HL-60 (cell line): ENCODE measurements at regions not wholly inside any gene's neighbourhood (a gene's known extent, or its start where the extent isn't known, plus 50 kb on each side); places are given as distances from the start of the nearest gene placed in this dataset.
"Not testable (repeated sequence)": the region's sequence is repeated elsewhere in the genome, so short reads cannot be mapped to it uniquely, and the experiment has no call there.

Source experiments
- DNase-seq, 2 experiments: peaks; one replicate each; pipeline ENCODE4 v3.0.0-alpha.2; 2010 to 2020; ENCODE audit warnings: low read depth in 1 of 2, low spot score in 1 of 2
- H3K27ac ChIP-seq: fragments of 250-450 bp; sonication (Bioruptor Pico); replicated peaks from 2 replicates; pipeline ENCODE4 v1.5.1; 2020; ENCODE audit warnings: mild to moderate bottlenecking, moderate library complexity
- H3K27me3 ChIP-seq: fragments of 250-450 bp; sonication (Bioruptor Pico); 2 replicates; pipeline ENCODE4 v1.5.1; 2021; ENCODE audit warnings: mild to moderate bottlenecking, moderate library complexity; ENCODE audit not compliant: insufficient read depth, poor library complexity, severe bottlenecking
- H3K4me3 ChIP-seq: replicated peaks from 2 replicates; pipeline ENCODE4 v1.5.1; 2011; ENCODE audit warnings: mild to moderate bottlenecking, control low read depth, low read length; ENCODE audit not compliant: insufficient read depth
- GABPA ChIP-seq: IDR thresholded peaks from 2 replicates; pipeline ENCODE4 v1.6.1; 2012; ENCODE audit warnings: low read depth
- POLR2AphosphoS5 ChIP-seq: IDR thresholded peaks from 2 replicates; pipeline ENCODE4 v1.6.1; 2012; ENCODE audit warnings: low read depth
- SPI1 ChIP-seq: IDR thresholded peaks from 2 replicates; pipeline ENCODE4 v1.6.1; 2012; ENCODE audit warnings: low read depth, mild to moderate bottlenecking, borderline replicate concordance
- TF ChIP-seq, protein P1 (sequence below): IDR thresholded peaks from one replicate; pipeline ENCODE4 v1.5.1; 2011; ENCODE audit warnings: low read length, control low read depth, inconsistent platforms; ENCODE audit not compliant: insufficient read depth
- TF ChIP-seq, protein P2 (sequence below): IDR thresholded peaks from 2 replicates; pipeline ENCODE4 v1.6.1; 2012; ENCODE audit warnings: low read depth; ENCODE audit not compliant: insufficient replicate concordance

DNA sequence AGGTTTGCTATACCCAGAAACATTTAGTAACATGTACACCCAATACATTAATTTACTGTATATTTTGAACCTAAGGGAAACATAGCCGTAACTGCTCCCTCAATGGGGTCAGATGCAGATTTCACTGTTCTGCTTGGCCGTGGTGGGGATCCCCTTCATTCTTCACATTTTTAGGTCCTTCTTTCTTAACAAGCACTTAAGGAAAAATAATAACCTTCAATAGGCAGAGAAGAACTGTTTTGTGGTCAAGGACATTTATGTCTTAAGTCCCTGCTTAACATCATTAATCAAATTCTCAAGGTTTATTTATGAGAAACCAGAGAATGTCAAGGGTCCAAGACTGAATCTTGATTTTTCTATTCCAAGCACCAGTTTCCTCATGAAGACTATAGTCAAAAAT lies 592.1 kb upstream of the ANKRD30A start:
- Histone ChIP-seq H3K27ac (no peak overlapping the region), H3K4me3 (no peak overlapping the region), H3K27me3 (no peaks in the 10 kb centered on the region)
- no peak for DNase-seq
- TF ChIP-seq, protein P1, sequence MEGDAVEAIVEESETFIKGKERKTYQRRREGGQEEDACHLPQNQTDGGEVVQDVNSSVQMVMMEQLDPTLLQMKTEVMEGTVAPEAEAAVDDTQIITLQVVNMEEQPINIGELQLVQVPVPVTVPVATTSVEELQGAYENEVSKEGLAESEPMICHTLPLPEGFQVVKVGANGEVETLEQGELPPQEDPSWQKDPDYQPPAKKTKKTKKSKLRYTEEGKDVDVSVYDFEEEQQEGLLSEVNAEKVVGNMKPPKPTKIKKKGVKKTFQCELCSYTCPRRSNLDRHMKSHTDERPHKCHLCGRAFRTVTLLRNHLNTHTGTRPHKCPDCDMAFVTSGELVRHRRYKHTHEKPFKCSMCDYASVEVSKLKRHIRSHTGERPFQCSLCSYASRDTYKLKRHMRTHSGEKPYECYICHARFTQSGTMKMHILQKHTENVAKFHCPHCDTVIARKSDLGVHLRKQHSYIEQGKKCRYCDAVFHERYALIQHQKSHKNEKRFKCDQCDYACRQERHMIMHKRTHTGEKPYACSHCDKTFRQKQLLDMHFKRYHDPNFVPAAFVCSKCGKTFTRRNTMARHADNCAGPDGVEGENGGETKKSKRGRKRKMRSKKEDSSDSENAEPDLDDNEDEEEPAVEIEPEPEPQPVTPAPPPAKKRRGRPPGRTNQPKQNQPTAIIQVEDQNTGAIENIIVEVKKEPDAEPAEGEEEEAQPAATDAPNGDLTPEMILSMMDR, result no peak
- TF ChIP-seq POLR2AphosphoS5, result no peak
- TF ChIP-seq, protein P2, sequence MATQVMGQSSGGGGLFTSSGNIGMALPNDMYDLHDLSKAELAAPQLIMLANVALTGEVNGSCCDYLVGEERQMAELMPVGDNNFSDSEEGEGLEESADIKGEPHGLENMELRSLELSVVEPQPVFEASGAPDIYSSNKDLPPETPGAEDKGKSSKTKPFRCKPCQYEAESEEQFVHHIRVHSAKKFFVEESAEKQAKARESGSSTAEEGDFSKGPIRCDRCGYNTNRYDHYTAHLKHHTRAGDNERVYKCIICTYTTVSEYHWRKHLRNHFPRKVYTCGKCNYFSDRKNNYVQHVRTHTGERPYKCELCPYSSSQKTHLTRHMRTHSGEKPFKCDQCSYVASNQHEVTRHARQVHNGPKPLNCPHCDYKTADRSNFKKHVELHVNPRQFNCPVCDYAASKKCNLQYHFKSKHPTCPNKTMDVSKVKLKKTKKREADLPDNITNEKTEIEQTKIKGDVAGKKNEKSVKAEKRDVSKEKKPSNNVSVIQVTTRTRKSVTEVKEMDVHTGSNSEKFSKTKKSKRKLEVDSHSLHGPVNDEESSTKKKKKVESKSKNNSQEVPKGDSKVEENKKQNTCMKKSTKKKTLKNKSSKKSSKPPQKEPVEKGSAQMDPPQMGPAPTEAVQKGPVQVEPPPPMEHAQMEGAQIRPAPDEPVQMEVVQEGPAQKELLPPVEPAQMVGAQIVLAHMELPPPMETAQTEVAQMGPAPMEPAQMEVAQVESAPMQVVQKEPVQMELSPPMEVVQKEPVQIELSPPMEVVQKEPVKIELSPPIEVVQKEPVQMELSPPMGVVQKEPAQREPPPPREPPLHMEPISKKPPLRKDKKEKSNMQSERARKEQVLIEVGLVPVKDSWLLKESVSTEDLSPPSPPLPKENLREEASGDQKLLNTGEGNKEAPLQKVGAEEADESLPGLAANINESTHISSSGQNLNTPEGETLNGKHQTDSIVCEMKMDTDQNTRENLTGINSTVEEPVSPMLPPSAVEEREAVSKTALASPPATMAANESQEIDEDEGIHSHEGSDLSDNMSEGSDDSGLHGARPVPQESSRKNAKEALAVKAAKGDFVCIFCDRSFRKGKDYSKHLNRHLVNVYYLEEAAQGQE, result no peak
- TF ChIP-seq GABPA, result no peak
- no peak for TF ChIP-seq SPI1

DNA sequence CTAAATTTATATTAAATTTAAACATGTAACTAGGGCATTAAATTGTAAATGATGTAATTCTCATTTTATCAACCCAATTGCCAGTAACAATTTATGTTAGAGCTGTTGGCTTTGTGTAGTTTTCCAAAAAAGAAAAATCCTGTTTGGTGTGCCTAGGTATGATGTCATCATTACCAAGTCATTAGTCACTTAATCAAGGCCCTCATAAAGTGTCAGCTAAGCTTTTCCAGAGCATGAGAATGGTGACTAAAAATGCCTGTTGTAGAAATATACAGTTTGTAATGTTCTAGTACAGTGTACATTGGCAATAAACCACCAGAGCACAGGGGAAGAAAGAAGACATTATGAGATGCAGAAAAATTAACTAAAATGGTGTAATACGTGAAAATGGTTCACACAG lies 593.8 kb upstream of the ANKRD30A start:
- Histone ChIP-seq H3K27ac (no peak overlapping the region), H3K4me3 (no peak overlapping the region), H3K27me3 (no peaks in the 10 kb centered on the region)
- no peak for DNase-seq
- TF ChIP-seq SPI1 (no peak), GABPA (no peak), POLR2AphosphoS5 (no peak)
- TF ChIP-seq, protein P1, result no peak

DNA sequence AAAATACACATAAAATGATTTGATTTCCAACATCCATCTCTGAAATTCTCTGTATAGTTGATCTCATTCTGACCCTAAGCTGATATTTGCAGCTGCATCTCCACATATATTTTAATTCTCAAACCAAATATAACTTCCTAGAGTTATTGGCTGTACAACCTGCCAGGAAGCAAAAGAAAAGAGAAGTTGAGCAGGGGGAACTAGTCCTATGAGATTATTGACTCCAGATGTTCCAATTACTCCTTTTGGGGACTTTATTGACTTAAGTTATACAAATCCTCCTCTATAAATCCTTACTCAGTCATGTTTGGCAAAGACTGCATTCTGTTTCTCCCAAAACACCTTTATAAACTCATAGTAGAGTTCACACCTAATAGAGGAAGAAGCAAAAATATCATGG lies 599.4 kb upstream of the ANKRD30A start:
- H3K4me3 ChIP-seq, result no peak overlapping the region
- no peaks in the 10 kb centered on the region for H3K27me3 ChIP-seq
- H3K27ac ChIP-seq, result no peak overlapping the region
- no peak for DNase-seq
- TF ChIP-seq SPI1 (no peak), POLR2AphosphoS5 (no peak), GABPA (no peak)
- TF ChIP-seq, protein P1, result no peak
- TF ChIP-seq, protein P2, result no peak

DNA sequence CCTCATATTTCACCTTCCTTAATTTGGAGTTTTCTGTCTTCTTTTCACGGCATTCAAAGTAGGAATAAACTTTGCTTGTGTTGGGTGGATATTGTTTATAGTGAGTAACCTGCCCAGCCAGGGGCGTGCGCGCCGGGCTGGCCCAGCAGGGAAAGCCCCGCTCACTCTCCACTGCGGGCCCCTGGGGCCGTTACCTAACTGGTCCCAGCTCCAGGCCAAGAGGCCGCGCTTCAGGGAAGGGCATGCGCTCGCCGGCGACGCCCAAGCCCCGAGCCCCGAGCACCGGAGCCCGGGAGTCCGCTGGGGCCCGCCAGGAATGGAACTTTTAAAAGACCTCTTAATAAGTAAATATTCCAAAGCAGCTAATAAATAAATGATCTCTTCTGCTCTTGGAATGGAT lies 601.3 kb upstream of the ANKRD30A start:
- not testable (repeated sequence) for DNase-seq, H3K27me3 ChIP-seq, H3K4me3 ChIP-seq, H3K27ac ChIP-seq
